HG02610 (cell line): ENCODE measurements at regions not wholly inside any gene's neighbourhood (a gene's known extent, or its start where the extent isn't known, plus 50 kb on each side); places are given as distances from the start of the nearest gene placed in this dataset.
A peak's percentile ranks its signal among the peaks of the same experiment; 100 is the strongest.
"Not testable (repeated sequence)": the region's sequence is repeated elsewhere in the genome, so short reads cannot be mapped to it uniquely, and the experiment has no call there.

ENCODE experiments used
- ATAC-seq: cut with Tn5 transposase; IDR thresholded peaks from one replicate; pipeline ENCODE4 v1.9.1; 2021; ENCODE audit warnings: mild to moderate bottlenecking, moderate library complexity; ENCODE audit not compliant: unreplicated experiment

DNA sequence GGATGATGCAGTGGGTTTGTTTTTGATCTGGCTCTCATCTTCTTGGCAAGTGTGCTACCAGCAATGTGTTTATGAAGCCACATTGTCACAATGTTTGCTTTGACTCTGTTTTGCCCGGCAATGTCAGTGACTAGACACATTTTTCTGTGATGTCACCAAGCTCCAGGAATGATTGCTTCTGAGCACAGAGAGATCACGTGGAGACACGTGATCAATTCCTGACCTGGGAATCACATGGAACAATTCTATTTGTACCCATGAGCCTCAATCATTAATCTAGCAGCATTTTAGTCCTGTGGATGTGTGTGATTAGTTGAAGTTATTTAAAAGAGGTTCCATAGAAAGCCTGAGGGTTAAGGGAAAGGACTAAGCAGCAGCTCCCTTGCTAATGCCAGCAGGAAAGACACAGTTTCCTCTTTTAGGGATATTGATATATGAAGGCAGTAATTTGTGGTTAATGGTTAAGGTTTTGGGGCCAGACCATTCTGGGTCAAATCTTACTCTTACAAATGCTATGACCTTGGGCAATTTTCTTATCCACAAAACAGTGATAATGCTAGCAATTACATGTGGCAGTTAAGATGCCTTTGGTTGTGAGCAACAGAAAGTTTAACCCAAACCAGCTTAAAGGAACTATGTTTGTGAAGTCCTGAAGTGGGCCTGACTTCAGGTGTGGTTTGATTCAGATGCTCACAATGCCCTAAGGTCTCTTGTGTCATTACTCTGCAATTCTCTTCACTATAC is 59.0 kb downstream of the FASLG start:
- ATAC-seq = no peak

DNA sequence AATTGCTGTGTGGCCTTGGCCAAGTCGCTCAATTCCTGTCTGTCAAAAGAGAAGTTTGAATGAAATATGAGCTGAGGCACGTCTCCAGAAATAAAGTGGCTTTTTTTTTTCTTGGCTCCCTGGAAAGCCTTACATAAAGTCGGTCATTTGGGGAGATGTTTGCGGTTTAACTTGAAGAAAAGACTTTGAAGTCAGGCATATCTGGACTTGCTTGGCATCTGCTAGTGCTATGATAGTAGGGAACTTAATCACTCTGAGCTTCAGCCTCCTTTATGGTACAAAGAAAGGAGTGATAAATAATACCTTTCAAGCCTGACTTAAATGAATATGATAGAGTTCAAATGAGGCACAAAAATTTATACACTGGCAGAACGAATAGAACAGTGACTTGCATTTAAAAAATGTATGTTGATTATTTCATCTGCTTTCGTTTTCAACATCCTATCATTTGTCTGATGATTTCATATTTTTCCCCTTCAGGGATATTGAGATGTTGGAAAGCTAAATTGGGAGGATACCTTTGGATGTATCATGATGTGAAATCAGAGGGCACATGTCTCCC is 60.2 kb downstream of the FASLG start:
- ATAC-seq = no peak

DNA sequence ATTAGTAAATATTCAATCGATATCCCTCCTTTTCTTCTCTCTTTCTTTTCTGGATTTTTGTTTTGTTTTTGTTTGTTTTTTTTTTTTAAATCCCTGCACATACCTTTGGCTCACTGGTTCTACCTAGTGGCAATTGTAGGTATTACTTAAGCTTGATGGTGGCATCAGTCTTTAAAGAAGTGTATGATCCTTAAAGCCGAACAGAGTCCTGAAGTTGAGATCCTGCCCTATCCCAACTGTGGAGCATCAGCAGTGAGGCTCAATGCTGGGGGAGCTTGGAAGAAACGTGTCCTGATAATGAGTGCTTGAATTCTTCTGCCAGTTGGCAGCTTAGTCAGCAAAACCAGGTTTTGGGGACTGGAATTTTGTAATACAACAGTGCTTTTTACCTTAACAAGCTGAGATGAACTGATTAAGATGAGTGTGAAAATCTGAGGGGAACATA is 60.8 kb downstream of the FASLG start:
- no peak for ATAC-seq

DNA sequence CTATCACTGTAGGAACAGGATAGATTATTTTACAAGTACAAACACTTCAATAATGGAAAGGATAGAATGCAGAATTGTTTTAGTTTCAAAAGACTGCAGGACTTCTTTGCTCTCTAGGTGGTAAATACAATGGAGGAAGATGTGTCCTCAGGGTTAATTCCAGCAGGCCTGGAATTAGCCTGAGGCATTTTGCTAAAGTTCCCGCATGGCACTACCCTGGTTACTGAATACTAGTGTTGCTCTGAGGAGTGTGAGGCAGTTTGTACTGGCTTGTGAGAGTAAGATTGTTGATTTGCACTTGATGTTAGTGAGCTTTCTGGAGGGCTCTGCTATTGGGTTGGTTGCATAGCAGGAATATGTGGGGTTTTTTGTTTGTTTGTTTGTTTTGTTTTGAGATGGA is 61.4 kb downstream of the FASLG start:
- no peak for ATAC-seq

DNA sequence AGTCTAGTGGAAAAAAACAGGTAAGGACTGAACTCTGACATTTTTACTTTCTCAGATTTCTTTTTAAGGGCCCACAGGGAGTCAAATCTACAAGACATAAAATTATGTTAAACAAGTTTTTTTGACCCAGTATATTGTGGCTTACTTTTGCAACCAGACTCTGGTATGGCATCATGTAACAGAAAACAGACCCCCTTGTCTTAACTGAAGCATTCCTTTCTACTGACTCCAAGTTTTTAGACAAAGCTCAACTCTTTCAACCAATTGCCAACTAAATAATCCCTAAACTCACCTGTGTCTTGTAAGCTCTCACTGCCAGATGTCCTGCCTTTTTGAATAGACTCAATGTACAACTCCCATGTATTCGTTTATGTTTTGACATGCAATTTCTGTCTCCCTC is 64.3 kb downstream of the FASLG start:
- no peak for ATAC-seq

DNA sequence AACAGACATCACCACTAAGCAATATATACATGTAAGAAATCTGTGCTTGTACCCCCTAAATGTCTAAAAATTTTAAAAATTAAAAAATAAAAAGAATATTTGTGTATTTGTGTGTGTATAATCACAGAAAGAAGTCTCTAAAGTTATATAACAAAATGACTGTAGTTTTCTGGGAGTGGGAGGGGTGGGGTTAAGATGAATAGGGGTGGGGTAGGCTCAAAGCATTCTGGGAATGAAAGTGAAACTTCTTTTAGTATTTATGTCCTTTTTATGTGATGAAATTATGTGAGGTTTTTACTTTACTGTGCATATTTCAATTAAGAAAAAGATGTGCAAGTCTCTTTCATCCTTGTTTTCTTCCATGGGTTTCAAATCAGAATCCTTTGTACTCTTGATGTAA is 65.3 kb downstream of the FASLG start:
- ATAC-seq = no peak

DNA sequence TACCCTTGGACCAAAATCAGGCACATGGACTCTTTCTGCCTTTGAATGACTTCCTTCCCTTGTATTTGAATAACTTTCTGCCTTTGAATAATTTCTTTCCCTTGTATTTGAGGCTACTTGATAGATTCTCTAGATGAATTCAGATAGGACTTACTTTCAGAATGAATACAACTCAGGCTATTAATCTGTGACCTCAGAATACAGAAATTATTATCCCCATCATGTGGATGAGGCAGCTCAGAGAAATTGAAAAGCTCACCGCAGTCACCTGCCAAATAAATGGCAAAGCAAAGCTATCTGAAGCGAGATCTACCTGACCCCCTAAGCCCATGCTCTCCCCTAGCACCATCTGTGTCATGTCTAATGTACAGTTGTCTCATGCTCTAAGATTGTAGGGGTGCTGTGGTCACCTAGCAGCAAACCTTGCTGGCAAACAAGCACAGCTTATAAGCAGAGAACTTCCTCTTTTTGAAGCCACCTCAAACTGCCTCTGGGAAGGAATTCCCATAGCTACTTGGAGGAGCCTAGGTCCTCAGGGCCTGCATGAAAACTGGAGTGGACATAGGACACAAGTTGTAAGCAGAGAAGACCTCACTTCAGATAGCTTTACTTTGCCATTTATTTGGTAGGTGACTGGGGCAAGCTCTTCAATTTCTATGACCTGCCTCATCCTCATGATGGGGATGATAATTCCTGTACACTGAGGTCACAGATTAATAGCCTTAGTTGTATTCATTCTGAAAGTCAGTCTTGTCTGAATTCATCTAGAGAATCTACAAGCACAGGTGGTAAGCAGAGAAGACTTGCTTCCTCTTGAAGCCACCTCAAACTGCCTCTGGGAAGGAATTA is 66.1 kb downstream of the FASLG start:
- ATAC-seq = peak; percentile 89

DNA sequence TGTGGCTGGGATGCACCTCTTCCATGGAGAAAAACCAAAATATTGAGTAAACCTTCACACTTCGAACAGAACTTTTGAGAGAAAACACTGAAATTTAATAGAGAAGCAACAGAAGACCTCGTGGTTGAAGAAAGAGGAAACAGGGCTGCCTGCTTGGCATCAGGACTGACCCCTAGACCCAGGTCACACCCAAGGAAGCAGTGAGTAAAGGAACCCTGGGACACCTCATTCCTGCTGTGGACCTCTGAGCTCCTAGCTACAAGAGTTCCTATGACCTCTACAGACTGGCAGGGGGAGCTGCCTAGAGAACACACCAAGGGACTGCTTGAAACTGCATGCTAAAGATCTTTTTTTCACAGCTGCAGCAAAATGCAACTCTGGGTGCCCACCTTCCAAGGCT is 67.8 kb downstream of the FASLG start:
- no peak for ATAC-seq

DNA sequence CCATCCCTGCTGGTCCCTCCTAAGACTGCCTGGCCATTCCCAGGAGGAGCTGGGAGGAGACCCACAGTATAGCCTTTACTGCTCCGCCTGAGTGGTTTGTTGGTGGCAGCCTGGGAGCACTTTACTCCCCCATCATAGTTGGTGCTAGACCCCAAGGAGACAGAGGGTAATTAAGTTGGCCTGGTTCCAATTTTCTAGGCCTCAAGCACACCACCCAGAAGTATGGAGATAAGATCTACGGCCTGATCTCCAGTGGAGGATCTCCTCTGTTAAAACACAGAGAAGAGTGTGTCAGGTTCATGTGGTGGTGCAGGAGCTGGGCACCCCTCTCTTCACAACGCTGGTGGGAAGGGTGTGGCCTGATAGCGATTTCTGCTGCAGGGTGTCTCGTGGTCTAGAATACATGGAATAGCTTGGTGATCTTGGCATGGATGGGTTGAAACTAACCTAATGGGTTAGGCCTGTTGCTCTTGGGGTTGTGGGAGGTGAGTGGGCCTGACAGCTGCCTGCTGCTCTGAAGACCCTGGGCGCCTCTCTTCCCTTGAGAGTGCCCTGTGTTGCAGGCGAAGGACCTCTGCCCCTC is 68.5 kb downstream of the FASLG start:
- no peak for ATAC-seq

DNA sequence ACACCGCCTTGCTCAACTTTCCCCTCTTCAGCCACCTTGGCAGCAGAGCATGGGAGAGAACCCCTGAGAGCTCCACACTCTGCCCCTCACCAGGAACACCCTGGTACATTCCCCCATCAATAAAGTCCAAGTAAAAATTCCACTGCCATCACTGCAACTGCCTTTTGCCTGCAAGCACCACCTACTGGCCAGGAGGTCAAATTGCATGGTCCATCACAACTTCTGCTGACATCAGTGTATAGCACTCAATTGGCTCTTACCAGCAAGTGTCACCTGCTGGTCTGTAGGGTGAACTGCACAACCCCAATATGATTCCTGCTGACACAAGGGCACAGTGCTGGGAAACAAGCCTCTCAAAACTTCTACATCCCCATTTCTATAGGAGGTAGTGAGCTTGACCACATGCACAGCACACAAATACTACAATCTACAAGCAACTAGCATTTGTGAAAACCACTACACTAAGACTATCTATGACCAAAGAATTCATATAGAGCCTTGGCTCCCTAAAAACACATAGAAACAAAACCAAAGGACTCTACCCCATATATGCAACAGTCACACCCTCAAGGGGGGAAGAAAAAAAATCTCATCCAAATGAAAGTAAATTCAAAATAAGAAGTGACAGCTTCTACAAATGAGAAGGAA is 69.2 kb downstream of the FASLG start:
- no peak for ATAC-seq

DNA sequence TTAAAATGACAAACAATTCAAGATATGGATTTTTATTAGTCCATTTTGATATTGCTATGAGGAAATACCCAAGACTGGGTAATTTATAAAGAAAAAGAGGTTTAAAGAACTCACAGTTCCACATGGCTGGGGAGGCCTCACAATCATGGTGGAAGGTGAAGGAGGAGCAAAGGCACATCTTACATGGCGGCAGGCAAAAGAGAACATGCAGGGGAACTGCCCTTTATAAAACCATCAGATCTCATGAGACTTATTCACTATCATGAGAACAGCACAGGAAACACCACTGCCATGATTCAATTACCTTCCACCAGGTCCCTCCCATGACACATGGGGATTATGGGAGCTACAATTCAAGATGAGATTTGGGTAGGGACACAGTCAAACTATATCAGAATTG is 69.8 kb downstream of the FASLG start:
- ATAC-seq = not testable (repeated sequence)

DNA sequence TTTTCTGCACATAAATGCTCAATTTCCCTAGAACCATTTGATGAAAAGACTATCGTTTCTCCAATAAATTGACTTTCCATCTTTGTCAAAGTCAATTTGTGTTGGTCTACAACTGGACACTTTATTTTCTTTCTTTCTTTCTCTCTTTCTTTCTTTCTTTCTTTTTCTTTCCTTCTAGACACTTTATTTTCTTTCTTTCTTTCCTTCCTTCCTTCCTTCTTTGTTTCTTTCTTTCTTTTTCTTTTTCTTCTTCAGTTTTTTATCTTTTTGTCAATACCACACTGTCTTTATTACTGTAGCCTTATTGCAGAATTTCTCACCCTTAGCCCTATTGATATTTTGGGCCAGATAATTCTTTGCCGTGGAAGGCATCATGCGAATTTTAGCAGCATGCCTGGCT is 73.5 kb downstream of the FASLG start:
- ATAC-seq = no peak

DNA sequence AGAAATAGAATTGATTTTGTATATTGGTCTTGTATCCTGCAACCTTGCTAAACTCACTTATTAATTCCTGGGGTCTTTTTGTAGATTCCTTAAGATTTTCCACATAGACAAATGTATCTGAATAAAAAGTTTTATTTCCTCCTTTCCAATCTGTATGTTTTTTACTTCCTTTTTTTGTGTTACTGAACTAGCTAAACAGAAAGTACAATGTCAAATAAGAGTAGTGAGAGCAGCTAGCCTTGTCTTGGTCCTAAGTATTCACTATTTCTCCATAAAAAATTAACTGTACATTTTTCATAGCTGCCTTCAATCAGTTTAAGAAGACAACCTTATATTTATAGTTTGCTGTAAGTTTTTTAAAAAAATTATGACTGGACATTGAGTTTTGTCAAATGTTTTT is 74.9 kb downstream of the FASLG start:
- no peak for ATAC-seq

DNA sequence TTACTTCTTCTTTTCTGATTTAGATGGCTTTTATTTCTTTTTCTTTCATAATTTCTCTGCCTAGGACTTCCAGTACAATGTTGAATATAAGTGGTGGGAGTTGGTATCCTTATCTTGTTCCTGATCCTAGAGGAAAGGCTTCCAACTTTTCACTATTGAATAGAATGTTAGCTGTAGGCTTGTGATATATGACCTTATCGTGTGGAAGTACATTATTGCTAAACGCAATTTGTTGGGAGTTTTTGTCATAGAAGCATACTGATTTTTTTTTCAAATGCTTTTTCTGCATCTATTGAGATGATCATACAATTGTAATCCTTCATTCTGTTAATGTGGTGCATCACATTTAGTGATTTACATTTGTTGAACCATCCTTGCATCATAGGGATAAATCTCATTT is 79.5 kb downstream of the FASLG start:
- ATAC-seq = no peak

DNA sequence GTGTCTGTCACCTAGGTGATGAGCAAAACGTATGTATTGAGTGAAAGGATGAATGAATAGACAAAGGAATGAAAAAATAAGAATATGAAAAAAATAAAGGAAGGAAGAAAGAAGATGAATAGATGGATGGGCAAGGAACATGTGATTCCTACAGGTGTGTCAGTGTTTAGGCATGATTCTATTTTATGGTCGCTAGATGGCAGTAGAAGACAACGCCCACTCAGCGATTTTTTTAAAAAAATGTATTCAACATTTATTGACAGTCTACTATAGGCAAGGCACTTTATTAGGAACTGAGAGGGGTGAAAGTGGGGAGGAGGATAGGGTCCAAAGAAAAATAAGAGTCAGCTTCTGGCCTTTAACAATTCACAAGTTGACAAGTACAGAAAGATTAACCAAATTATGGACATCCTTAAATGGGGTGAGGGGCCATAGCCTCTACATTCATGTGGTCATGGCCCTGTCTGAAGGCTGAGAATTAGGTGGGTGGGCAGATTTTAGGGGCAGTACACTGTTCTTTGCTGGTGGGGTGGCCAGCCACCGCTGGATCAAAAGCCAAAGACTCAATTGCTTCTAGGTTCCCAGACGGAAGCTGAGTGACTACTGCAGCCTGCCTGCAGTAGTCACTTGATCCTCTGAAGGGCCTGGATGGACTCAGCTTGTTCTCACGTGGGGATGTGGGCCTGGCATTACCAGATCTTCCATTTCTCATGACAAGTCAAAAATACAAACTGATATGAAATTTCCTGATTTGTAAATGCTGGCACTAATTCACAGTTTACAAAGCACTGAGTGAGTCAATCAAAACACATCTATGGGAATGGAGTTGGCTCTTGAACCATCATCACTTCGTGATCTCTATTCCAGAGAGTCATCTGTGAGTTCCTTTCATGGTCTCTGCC is 83.9 kb downstream of the FASLG start:
- no peak for ATAC-seq

DNA sequence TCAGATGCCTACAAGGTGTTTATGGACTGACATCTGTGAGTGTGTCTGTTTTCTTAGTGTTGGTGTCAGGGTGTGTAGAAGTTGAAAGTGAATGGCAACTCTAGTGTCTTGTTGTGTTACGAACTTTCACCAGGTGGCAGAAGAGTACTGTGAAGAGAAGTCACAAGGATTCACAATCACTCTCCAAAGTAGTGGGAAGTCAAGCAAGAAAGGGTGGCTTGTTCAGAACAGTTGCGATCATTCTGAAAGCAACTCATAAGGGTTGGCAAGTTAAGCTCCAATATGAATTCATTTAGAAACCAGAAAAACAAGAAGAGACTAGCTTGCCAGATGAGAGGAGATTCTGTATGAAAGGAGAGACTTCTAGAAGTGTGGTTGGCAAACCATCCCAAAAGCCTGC is 86.1 kb downstream of the FASLG start:
- peak; percentile 77 for ATAC-seq

DNA sequence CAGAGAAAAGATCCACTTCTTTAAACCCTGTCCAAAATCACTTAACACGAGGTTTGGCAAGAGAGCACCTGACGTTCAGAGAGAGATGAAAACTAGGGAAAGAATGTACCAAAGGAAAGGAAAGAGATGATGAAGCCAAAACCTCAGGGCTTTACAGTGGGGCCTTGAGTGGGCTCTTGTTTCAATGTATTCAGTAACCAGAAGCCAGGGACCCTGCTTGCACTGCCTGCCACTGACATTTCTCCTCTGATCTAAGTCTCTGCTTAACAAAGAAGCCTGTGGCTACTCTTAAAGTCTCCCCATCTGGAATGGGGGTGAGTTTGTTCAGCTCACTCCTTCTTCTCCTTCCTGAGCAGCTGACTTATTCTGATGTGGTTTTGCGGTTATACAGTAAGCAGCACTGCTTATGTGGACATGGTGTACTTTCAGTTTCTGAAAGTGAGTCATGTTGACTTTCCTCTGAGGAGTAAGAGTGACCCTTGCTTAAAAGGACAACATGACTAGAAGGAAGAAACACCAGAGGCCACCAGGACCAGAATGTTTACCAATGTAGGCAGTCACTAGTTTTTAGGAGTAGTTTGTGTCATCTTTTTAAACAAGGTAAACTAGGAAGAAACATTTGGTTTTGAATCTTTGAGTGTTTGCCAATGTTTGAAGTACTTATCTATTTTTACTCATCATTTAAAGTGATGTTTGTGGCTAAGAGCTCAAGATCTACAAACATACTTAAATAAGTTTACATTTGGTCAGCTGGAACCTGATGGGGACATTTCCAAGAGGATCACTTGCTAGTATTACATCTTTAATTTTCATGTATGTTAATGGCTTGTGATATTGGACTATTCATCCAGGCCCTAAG is 87.4 kb downstream of the FASLG start:
- ATAC-seq = peak; percentile 80

DNA sequence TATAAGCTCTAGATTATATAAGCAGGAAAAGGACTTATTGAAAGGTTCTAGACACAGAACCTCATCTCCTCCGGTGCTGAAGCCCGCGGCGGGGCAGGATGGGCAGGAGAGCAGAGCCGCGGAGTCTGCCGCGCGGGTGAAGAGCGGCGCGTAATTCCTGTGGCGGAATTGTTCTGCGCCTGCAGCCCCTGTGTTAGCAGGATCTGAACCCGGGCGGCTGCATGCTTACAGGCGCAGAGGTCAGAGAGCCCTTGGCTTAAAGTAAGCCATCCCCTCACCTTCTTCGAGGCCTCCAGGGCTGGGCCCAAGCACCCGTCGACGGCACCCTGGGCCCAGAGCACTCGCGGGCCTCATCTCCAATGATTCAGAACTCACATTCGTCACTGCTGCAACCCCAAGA is 89.3 kb downstream of the FASLG start:
- ATAC-seq = no peak

DNA sequence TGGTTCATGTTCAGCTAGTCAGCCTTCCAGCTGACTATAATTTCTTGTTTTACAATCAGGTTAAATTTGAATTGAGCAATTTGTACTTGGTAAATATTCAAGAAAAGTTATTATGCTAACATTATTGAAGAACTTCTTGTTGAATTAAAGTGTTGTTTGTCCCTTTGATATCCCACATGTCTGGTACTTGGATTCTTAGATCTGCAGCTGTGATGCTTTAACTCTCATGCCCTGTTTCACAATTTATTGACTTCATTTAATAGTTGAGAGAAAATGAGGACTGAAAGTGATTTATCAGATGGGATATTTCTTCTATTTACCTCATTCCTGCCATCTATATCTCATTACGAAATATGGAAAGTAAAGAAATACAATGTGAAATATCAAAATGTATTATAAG is 92.8 kb downstream of the FASLG start:
- no peak for ATAC-seq
